ENCODE measurements at regions not wholly inside any gene's neighbourhood (a gene's known extent, or its start where the extent isn't known, plus 50 kb on each side); places are given as distances from the start of the nearest gene placed in this dataset.
"Not testable (repeated sequence)": the region's sequence is repeated elsewhere in the genome, so short reads cannot be mapped to it uniquely, and the experiment has no call there.

GRCh38 chr13:97751477-97751876 is 202.0 kb upstream of the IPO5 start:
- H3K27me3 Mint-ChIP-seq (ENCODE audit: low read depth) = no peaks in the 10 kb centered on the region
- no peak for DNase-seq
- CTCF ChIA-PET = no interaction called here
- no peaks in the 10 kb centered on the region for H3K4me1 Mint-ChIP-seq (ENCODE audit: low read depth)
- no peaks in the 10 kb centered on the region for H3K36me3 Mint-ChIP-seq (ENCODE audit: low read depth)
- intact Hi-C loops (cut with micrococcal nuclease) = no loop called here
- H3K4me3 Mint-ChIP-seq = no peak overlapping the region
- H3K27ac Mint-ChIP-seq = no peak overlapping the region
- H3K9me3 Mint-ChIP-seq = peaks cover 2% of the 10 kb centered on the region

GRCh38 chr13:97752961-97753668 is 200.4 kb upstream of the IPO5 start:
- H3K27ac Mint-ChIP-seq = no peak overlapping the region
- no peak overlapping the region for H3K4me3 Mint-ChIP-seq
- H3K36me3 Mint-ChIP-seq (ENCODE audit: low read depth) = no peaks in the 10 kb centered on the region
- no peaks in the 10 kb centered on the region for H3K4me1 Mint-ChIP-seq (ENCODE audit: low read depth)
- peaks cover 2% of the 10 kb centered on the region for H3K9me3 Mint-ChIP-seq
- CTCF ChIA-PET = no interaction called here
- peaks cover 3% of the 10 kb centered on the region for H3K27me3 Mint-ChIP-seq (ENCODE audit: low read depth)
- no peak for DNase-seq
- intact Hi-C loops (cut with micrococcal nuclease) = no loop called here

GRCh38 chr13:97753942-97754670 is 199.4 kb upstream of the IPO5 start:
- no peaks in the 10 kb centered on the region for H3K9me3 Mint-ChIP-seq
- H3K27me3 Mint-ChIP-seq (ENCODE audit: low read depth) = peaks cover 4% of the 10 kb centered on the region
- DNase-seq = peak; percentile 12
- intact Hi-C loops (cut with micrococcal nuclease) = no loop called here
- H3K36me3 Mint-ChIP-seq (ENCODE audit: low read depth) = no peaks in the 10 kb centered on the region
- H3K27ac Mint-ChIP-seq = no peak overlapping the region
- no peaks in the 10 kb centered on the region for H3K4me1 Mint-ChIP-seq (ENCODE audit: low read depth)
- CTCF ChIA-PET = no interaction called here
- no peak overlapping the region for H3K4me3 Mint-ChIP-seq

GRCh38 chr13:97757807-97758206 is 195.7 kb upstream of the IPO5 start:
- DNase-seq = no peak
- Mint-ChIP-seq H3K9me3 (no peaks in the 10 kb centered on the region), H3K27ac (no peak overlapping the region), H3K36me3 (ENCODE audit: low read depth) (no peaks in the 10 kb centered on the region), H3K27me3 (ENCODE audit: low read depth) (peaks cover 7% of the 10 kb centered on the region), H3K4me1 (ENCODE audit: low read depth) (no peaks in the 10 kb centered on the region), H3K4me3 (no peak overlapping the region)
- intact Hi-C loops (cut with micrococcal nuclease) = no loop called here
- CTCF ChIA-PET = no interaction called here

- DNase-seq = no peak
- no peaks in the 10 kb centered on the region for H3K9me3 Mint-ChIP-seq
- H3K27ac Mint-ChIP-seq = no peak overlapping the region
- peaks cover 7% of the 10 kb centered on the region for H3K27me3 Mint-ChIP-seq (ENCODE audit: low read depth)
- H3K36me3 Mint-ChIP-seq (ENCODE audit: low read depth) = no peaks in the 10 kb centered on the region
- CTCF ChIA-PET = no interaction called here
- H3K4me3 Mint-ChIP-seq = no peak overlapping the region
- H3K4me1 Mint-ChIP-seq (ENCODE audit: low read depth) = no peaks in the 10 kb centered on the region
- intact Hi-C loops (cut with micrococcal nuclease) = no loop called here
Measured at GRCh38 chr13:97758317-97758716, 195.2 kb upstream of the IPO5 start.

- Mint-ChIP-seq H3K4me3 (no peak overlapping the region), H3K27me3 (ENCODE audit: low read depth) (peaks cover 7% of the 10 kb centered on the region)
Measured at GRCh38 chr13:97761796-97762540, 191.5 kb upstream of the IPO5 start.

GRCh38 chr13:97766749-97767148 is 186.7 kb upstream of the IPO5 start:
- no peak for DNase-seq
- Mint-ChIP-seq H3K4me1 (ENCODE audit: low read depth) (no peaks in the 10 kb centered on the region), H3K27me3 (ENCODE audit: low read depth) (peaks cover under 1% of the 10 kb centered on the region), H3K36me3 (ENCODE audit: low read depth) (no peaks in the 10 kb centered on the region), H3K27ac (no peak overlapping the region), H3K4me3 (no peak overlapping the region), H3K9me3 (peaks cover 1% of the 10 kb centered on the region)
- CTCF ChIA-PET = no interaction called here
- intact Hi-C loops (cut with micrococcal nuclease) = no loop called here

More at GRCh38 chr13:97761796-97762540, 191.5 kb upstream of the IPO5 start:
- Mint-ChIP-seq H3K4me1 (ENCODE audit: low read depth) (no peaks in the 10 kb centered on the region), H3K9me3 (peaks cover 1% of the 10 kb centered on the region), H3K27ac (no peak overlapping the region), H3K36me3 (ENCODE audit: low read depth) (no peaks in the 10 kb centered on the region)
- no peak for DNase-seq
- CTCF ChIA-PET = interaction anchor here (0.6 kb wide), 1 partner anchor 96 kb away, joined by 3 read pairs; no protein-coding TSS in a partner anchor
- intact Hi-C loops (cut with micrococcal nuclease) = no loop called here

- DNase-seq = no peak
- Mint-ChIP-seq H3K36me3 (ENCODE audit: low read depth) (no peaks in the 10 kb centered on the region), H3K4me1 (ENCODE audit: low read depth) (no peaks in the 10 kb centered on the region), H3K27me3 (ENCODE audit: low read depth) (peaks cover 6% of the 10 kb centered on the region), H3K4me3 (no peak overlapping the region), H3K27ac (no peak overlapping the region), H3K9me3 (peaks cover 1% of the 10 kb centered on the region)
- intact Hi-C loops (cut with micrococcal nuclease) = no loop called here
- CTCF ChIA-PET = no interaction called here
Measured at GRCh38 chr13:97768134-97768533, 185.3 kb upstream of the IPO5 start.

- H3K4me3 Mint-ChIP-seq; H3K27ac Mint-ChIP-seq; H3K9me3 Mint-ChIP-seq; intact Hi-C loops (cut with micrococcal nuclease); H3K27me3 Mint-ChIP-seq (ENCODE audit: low read depth); DNase-seq; H3K4me1 Mint-ChIP-seq (ENCODE audit: low read depth); H3K36me3 Mint-ChIP-seq (ENCODE audit: low read depth): not testable (repeated sequence)
- CTCF ChIA-PET = interaction anchor here (0.6 kb wide), 1 partner anchor 820 kb away, joined by 3 read pairs; no protein-coding TSS in a partner anchor
Measured at GRCh38 chr13:97770231-97770630, 183.2 kb upstream of the IPO5 start.

- intact Hi-C loops (cut with micrococcal nuclease); H3K36me3 Mint-ChIP-seq (ENCODE audit: low read depth); H3K27ac Mint-ChIP-seq; H3K4me1 Mint-ChIP-seq (ENCODE audit: low read depth); H3K9me3 Mint-ChIP-seq; H3K4me3 Mint-ChIP-seq; H3K27me3 Mint-ChIP-seq (ENCODE audit: low read depth); DNase-seq: not testable (repeated sequence)
- CTCF ChIA-PET = interaction anchor here (0.6 kb wide), 1 partner anchor 306 kb away, joined by 4 read pairs; no protein-coding TSS in a partner anchor
Measured at GRCh38 chr13:97772466-97772865, 181.0 kb upstream of the IPO5 start.

GRCh38 chr13:97774391-97775100 is 178.9 kb upstream of the IPO5 start:
- DNase-seq; H3K4me3 Mint-ChIP-seq; H3K27ac Mint-ChIP-seq; CTCF ChIA-PET; H3K36me3 Mint-ChIP-seq (ENCODE audit: low read depth); H3K9me3 Mint-ChIP-seq; H3K27me3 Mint-ChIP-seq (ENCODE audit: low read depth); intact Hi-C loops (cut with micrococcal nuclease); H3K4me1 Mint-ChIP-seq (ENCODE audit: low read depth): not testable (repeated sequence)

- intact Hi-C loops (cut with micrococcal nuclease) = no loop called here
- Mint-ChIP-seq H3K27ac (no peak overlapping the region), H3K36me3 (ENCODE audit: low read depth) (no peaks in the 10 kb centered on the region), H3K4me3 (no peak overlapping the region), H3K27me3 (ENCODE audit: low read depth) (peaks cover 18% of the 10 kb centered on the region), H3K9me3 (peaks cover 6% of the 10 kb centered on the region), H3K4me1 (ENCODE audit: low read depth) (no peaks in the 10 kb centered on the region)
- CTCF ChIA-PET = no interaction called here
- no peak for DNase-seq
Measured at GRCh38 chr13:97780486-97780885, 173.0 kb upstream of the IPO5 start.
